Spleen (tissue), 7 donors: ENCODE measurements at regions not wholly inside any gene's neighbourhood (a gene's known extent, or its start where the extent isn't known, plus 50 kb on each side); places are given as distances from the start of the nearest gene placed in this dataset.

Experiments
- CTCF ChIP-seq, 11 experiments: fragments of 200-600 bp in 7 of 11; fragments of 450-650 bp in 4 of 11; sonication (generic) in 4 of 11; IDR thresholded peaks in 8 of 11; conservative IDR thresholded peaks in 3 of 11; 1 replicate in 7 of 11; 2 replicates in 4 of 11; pipeline versions ENCODE4 v1.4.0 to v1.8.0; 2016 to 2021; ENCODE audit warnings: antibody characterized with exemption in 11 of 11, inconsistent platforms in 4 of 11, mild to moderate bottlenecking in 1 of 11
- POLR2A ChIP-seq, 3 donors: fragments of 450-650 bp; IDR thresholded peaks; one replicate each; pipeline ENCODE4 v1.5.1; 2017; ENCODE audit warnings: antibody characterized with exemption in 3 of 3, mild to moderate bottlenecking in 1 of 3
- POLR2AphosphoS5 ChIP-seq, 3 donors: sonication (generic); formaldehyde crosslinking; IDR thresholded peaks; one replicate each; pipeline ENCODE4 v1.5.1; 2017; ENCODE audit warnings: antibody characterized with exemption in 3 of 3
- donor health status: DM: no; HTN: no; CAD: no; lungs with moderate emphysema.
- donor health status: DM: no; HTN: no; CAD: no.
- donor health status: DM: no; HTN: no; CAD: no.

- TF ChIP-seq POLR2AphosphoS5 (IDR thresholded peaks at IDR 0.05) (no peak), CTCF (IDR thresholded peaks at IDR 0.05 in 8 of 11, conservative IDR thresholded peaks at IDR 0.05 in 3 of 11) (no peak), POLR2A (IDR thresholded peaks at IDR 0.05) (no peak)
Observed at GRCh38 chrX:109925656-109926055, 77.3 kb upstream of the TMEM164 start.
